Astrocyte of the spinal cord (primary cell): ENCODE measurements at regions not wholly inside any gene's neighbourhood (a gene's known extent, or its start where the extent isn't known, plus 50 kb on each side); places are given as distances from the start of the nearest gene placed in this dataset.
A peak's percentile ranks its signal among the peaks of the same experiment; 100 is the strongest.

ENCODE experiments used
- DNase-seq: peaks from one replicate; pipeline ENCODE4 v3.0.0; 2011; ENCODE audit warnings: low read depth, low spot score
- H3K4me3 ChIP-seq: 2 replicates; pipeline ENCODE4 v1.5.1; 2011; ENCODE audit warnings: low read depth, mild to moderate bottlenecking, low read length, moderate library complexity
- in situ Hi-C: cut with HindIII; loops from 2 replicates; pipeline ENCODE4 v1.10.0; 2017; ENCODE audit warnings: low sequenced_read_pairs
- TF ChIP-seq, protein P1 (sequence below): IDR thresholded peaks from 2 replicates; pipeline ENCODE4 v1.5.1; 2012; ENCODE audit warnings: low read depth, mild to moderate bottlenecking, low read length, inconsistent platforms

DNA sequence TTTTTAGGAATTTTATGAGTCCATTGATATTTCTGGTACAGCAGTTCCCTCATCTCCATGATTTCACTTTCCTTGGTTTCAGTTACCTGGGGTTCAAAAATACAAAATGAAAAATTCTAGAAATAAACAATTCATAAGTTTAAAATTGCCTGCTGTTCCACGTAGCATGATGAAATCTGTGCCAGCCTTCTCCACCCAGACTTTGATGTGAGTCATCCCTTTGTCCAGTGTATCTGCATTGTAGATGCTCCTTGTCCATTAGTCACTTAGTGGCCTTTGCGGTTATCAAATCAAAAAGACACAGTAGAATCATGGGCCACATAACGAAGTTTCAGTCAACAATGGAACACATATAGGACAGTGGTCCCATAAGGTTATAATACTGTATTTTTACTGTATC lies 286.9 kb downstream of the PTEN start:
- in situ Hi-C loops = no loop called here
- peak; percentile 65 for DNase-seq
- no peak overlapping the region for H3K4me3 ChIP-seq
- TF ChIP-seq, protein P1, sequence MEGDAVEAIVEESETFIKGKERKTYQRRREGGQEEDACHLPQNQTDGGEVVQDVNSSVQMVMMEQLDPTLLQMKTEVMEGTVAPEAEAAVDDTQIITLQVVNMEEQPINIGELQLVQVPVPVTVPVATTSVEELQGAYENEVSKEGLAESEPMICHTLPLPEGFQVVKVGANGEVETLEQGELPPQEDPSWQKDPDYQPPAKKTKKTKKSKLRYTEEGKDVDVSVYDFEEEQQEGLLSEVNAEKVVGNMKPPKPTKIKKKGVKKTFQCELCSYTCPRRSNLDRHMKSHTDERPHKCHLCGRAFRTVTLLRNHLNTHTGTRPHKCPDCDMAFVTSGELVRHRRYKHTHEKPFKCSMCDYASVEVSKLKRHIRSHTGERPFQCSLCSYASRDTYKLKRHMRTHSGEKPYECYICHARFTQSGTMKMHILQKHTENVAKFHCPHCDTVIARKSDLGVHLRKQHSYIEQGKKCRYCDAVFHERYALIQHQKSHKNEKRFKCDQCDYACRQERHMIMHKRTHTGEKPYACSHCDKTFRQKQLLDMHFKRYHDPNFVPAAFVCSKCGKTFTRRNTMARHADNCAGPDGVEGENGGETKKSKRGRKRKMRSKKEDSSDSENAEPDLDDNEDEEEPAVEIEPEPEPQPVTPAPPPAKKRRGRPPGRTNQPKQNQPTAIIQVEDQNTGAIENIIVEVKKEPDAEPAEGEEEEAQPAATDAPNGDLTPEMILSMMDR = no peak

DNA sequence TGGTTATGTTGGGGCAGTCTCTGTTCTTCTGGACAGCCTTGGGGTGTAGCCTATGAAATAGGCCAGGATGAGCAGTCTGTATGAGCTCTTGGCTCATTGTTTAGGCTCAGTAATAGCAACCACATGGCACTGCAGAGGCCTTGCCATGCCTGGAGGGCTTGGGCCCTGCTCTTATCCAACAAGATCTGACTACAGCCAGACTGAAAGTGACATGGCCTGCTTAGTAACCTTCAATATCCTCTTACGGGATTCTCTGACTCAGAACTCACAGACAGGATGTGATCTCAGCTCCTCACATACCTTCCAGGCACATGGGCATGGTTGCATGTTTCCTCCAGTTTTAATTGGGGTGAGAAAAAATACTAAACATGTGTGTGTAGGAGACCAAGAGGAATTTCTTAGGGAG lies 289.3 kb downstream of the PTEN start:
- in situ Hi-C loops = no loop called here
- H3K4me3 ChIP-seq = no peak overlapping the region
- TF ChIP-seq, protein P1 = no peak
- DNase-seq = peak; percentile 86

DNA sequence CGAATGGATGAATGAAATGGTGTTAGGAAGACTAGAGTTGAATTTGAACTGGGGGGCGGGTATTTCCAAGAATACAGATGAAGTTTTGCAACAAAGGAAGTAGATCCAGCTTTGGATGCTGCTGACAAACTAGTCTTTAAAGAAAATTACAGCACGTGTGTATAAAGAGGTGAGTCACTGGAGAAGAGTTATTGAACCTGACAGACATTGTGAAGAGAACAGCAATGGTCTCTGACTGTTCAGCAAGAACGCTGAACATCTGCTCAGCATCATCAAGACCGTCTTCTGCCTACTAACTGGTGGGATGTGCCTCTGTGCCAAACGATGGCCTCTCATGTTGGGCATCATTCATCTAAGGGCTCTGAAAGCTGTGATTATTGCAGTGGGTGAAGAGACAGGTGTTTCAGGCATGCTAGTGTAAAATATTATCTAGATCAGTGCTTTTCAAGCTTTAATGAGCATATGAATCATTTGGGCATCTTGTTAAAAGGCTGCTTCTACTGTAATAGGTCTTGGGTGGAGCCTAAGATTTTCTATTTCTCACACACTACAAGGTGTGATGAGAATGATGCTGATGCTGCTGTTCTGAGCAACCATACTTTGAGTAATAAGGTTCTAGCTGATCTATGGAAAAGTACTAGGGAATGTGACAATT lies 291.3 kb downstream of the PTEN start:
- TF ChIP-seq, protein P1 = no peak
- H3K4me3 ChIP-seq = no peak overlapping the region
- DNase-seq = peak; percentile 32
- in situ Hi-C loops = no loop called here

DNA sequence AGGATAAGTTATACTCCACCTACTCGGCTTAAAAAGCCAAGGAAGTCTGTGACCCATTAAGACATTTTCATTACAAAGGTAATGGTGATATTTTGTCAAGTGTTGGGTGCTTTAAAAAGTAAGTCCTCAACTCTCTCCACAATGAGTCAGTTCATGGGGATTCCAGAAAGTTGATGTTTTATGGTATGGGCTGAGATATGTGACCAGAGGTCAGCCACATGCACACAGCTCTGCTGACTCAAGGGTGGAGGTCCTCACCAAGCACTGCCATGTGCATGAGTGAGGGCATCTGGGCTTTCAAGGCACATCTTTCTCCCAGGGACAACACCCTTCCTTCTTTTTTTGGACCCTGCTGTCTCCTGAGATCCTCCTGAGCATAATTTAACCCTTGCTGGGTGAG lies 292.9 kb downstream of the PTEN start:
- TF ChIP-seq, protein P1 = no peak
- H3K4me3 ChIP-seq = no peak overlapping the region
- in situ Hi-C loops = no loop called here
- peak; percentile 76 for DNase-seq

DNA sequence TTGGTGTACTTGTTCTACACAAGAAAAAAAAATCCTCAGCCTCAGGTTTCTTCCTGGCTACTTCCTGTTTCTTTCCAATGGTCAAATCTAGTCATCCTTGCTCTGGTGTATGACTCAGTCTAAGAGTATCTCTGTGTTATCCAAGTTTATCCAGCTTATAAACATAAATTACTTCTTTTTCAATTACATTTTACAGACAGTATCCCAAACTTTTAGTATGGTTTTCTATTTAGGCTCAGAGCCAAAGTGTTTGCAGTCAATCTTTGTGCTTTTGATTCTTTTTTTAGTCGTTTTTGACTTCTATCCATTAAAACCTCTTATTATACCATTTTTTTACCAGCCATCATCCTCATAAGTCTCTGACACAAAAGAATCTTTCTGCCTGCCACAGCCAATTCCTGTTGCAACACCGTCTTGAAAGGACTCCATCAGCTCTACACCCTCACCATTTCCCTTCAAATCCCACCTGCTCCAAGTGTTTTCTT lies 294.6 kb downstream of the PTEN start:
- peak; percentile 88 for DNase-seq
- TF ChIP-seq, protein P1 = no peak
- H3K4me3 ChIP-seq = no peak overlapping the region
- in situ Hi-C loops = no loop called here

DNA sequence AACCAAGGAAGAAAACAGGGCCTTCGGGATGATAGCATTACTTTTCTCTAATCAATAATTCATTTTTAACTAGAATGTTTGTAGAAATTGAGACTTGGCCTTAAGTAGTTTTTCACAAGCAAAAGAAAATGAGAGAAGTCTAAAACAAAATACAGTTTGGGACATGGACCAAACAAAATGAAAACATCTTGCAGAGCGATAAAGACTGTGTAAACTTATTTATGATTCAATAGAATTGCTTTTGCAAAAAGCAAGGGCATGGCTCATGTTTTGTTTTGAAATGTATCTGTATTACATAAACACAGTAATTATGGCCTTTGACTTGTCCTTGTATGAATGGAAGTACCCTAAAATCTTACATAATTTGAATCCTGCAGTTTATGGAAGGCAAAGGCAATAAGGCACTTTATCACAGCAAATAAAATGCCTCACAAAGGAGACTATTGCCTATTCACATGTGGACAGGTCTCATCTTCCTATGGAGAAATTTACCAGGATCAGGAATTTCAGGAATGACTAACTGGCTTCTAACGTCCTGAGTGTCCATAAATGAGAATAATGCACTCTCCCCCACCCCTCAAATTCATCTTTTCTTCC lies 295.2 kb downstream of the PTEN start:
- in situ Hi-C loops = no loop called here

More for the DNA sequence above, 295.2 kb downstream of the PTEN start:
- no peak for DNase-seq
- H3K4me3 ChIP-seq = no peak overlapping the region
- TF ChIP-seq, protein P1 = no peak
